ENCODE measurements at regions not wholly inside any gene's neighbourhood (a gene's known extent, or its start where the extent isn't known, plus 50 kb on each side); places are given as distances from the start of the nearest gene placed in this dataset.

GRCh38 chr2:8454797-8455196 lies 227.1 kb upstream of the ID2 start:
- TF ChIP-seq CTCF (IDR thresholded peaks at IDR 0.05): no peak
- CTCF ChIA-PET: interaction anchor here (1.0 kb wide), 1 partner anchor 10 kb away, joined by 3 read pairs; no protein-coding TSS in a partner anchor
- Mint-ChIP-seq H3K4me3 (no peak overlapping the region), H3K36me3 (ENCODE audit: low read depth) (no peaks in the 10 kb centered on the region), H3K27me3 (peaks cover 11% of the 10 kb centered on the region), H3K9me3 (no peaks in the 10 kb centered on the region), H3K4me1 (ENCODE audit: low read depth) (peaks cover 24% of the 10 kb centered on the region), H3K27ac (peak overlapping the region; percentile 38)
- no peak for ATAC-seq
- POLR2A ChIA-PET: interaction anchor here (1.0 kb wide), 1 partner anchor 227 kb away, joined by 4 read pairs; the partner anchor contains the start of gene ID2
- intact Hi-C loops (cut with micrococcal nuclease): no loop called here
- DNase-seq: no peak

- peaks cover 11% of the 10 kb centered on the region for H3K27me3 Mint-ChIP-seq
Measured at GRCh38 chr2:8455236-8456150, 226.4 kb upstream of the ID2 start.

GRCh38 chr2:8456151-8457091 lies 225.4 kb upstream of the ID2 start:
- DNase-seq (peak; percentile 68), ATAC-seq (peak; percentile 75)
- peak overlapping the region; percentile 84 for H3K27ac Mint-ChIP-seq
- H3K36me3 Mint-ChIP-seq (ENCODE audit: low read depth): no peaks in the 10 kb centered on the region
- H3K9me3 Mint-ChIP-seq: no peaks in the 10 kb centered on the region
- peaks cover 24% of the 10 kb centered on the region for H3K4me1 Mint-ChIP-seq (ENCODE audit: low read depth)
- TF ChIP-seq CTCF (IDR thresholded peaks at IDR 0.05): no peak
- intact Hi-C loops (cut with micrococcal nuclease): no loop called here
- CTCF ChIA-PET: no interaction called here
- peak overlapping the region; percentile 60 for H3K4me3 Mint-ChIP-seq
- POLR2A ChIA-PET: no interaction called here
- peaks cover 11% of the 10 kb centered on the region for H3K27me3 Mint-ChIP-seq

More at GRCh38 chr2:8455236-8456150, 226.4 kb upstream of the ID2 start:
- ChIA-PET POLR2A (no interaction called here), CTCF (no interaction called here)
- ATAC-seq (peak; percentile 11), DNase-seq (no peak)
- Mint-ChIP-seq H3K4me3 (peak overlapping the region; percentile 60), H3K4me1 (ENCODE audit: low read depth) (peaks cover 24% of the 10 kb centered on the region), H3K27ac (peak overlapping the region; percentile 84), H3K9me3 (no peaks in the 10 kb centered on the region), H3K36me3 (ENCODE audit: low read depth) (no peaks in the 10 kb centered on the region)
- no peak for TF ChIP-seq CTCF (IDR thresholded peaks at IDR 0.05)
- intact Hi-C loops (cut with micrococcal nuclease): no loop called here

- ChIA-PET CTCF (no interaction called here), POLR2A (no interaction called here)
- Mint-ChIP-seq H3K27ac (no peak overlapping the region), H3K27me3 (peaks cover 11% of the 10 kb centered on the region), H3K4me1 (ENCODE audit: low read depth) (peaks cover 24% of the 10 kb centered on the region), H3K36me3 (ENCODE audit: low read depth) (no peaks in the 10 kb centered on the region), H3K9me3 (no peaks in the 10 kb centered on the region), H3K4me3 (peak overlapping the region; percentile 53)
- intact Hi-C loops (cut with micrococcal nuclease): no loop called here
- peak; percentile 36 for DNase-seq
- peak; percentile 57 for ATAC-seq
- TF ChIP-seq CTCF (IDR thresholded peaks at IDR 0.05): no peak
Measured at GRCh38 chr2:8457092-8457481, 224.8 kb upstream of the ID2 start.
